Loucy (cell line): ENCODE measurements at regions not wholly inside any gene's neighbourhood (a gene's known extent, or its start where the extent isn't known, plus 50 kb on each side); places are given as distances from the start of the nearest gene placed in this dataset.

ENCODE experiments used
- H2AFZ ChIP-seq: fragments of 200-600 bp; sonication (generic); 2 replicates; pipeline ENCODE4 v1.6.0; 2016; ENCODE audit warnings: antibody characterized with exemption, mild to moderate bottlenecking, low read length, moderate library complexity
- H3F3A ChIP-seq: fragments of 200-600 bp; 2 replicates; pipeline ENCODE4 v1.6.0; 2016; ENCODE audit warnings: antibody characterized with exemption, low read depth, mild to moderate bottlenecking
- H3K27me3 ChIP-seq: fragments of 200-600 bp; sonication (generic); 2 replicates; pipeline ENCODE4 v1.6.1; 2014; ENCODE audit warnings: low read length, mild to moderate bottlenecking; ENCODE audit not compliant: insufficient read depth, poor library complexity, severe bottlenecking
- H3K36me3 ChIP-seq: fragments of 200-600 bp; sonication (generic); 2 replicates; pipeline ENCODE4 v1.6.1; 2016; ENCODE audit warnings: low read length; ENCODE audit not compliant: insufficient read depth
- H3K4me1 ChIP-seq: fragments of 200-600 bp; sonication (generic); 2 replicates; pipeline ENCODE4 v1.5.1; 2014; ENCODE audit warnings: low read length, mild to moderate bottlenecking; ENCODE audit not compliant: insufficient read depth, poor library complexity, severe bottlenecking
- H3K4me2 ChIP-seq: fragments of 200-600 bp; sonication (generic); 2 replicates; pipeline ENCODE4 v1.6.0; 2014; ENCODE audit warnings: antibody characterized with exemption, low read length, low read depth, mild to moderate bottlenecking; ENCODE audit not compliant: poor library complexity, severe bottlenecking
- H3K4me3 ChIP-seq: fragments of 200-600 bp; sonication (generic); 2 replicates; pipeline ENCODE4 v1.5.1; 2014; ENCODE audit warnings: low read length, mild to moderate bottlenecking, mixed read lengths; ENCODE audit not compliant: poor library complexity, severe bottlenecking
- H3K79me2 ChIP-seq: fragments of 200-600 bp; sonication (generic); 2 replicates; pipeline ENCODE4 v1.6.1; 2014; ENCODE audit warnings: low read length; ENCODE audit not compliant: insufficient read depth
- H3K9ac ChIP-seq: fragments of 200-600 bp; sonication (generic); 2 replicates; pipeline ENCODE4 v1.6.0; 2014; ENCODE audit warnings: mild to moderate bottlenecking, low read depth, low read length, moderate library complexity; ENCODE audit not compliant: poor library complexity, severe bottlenecking
- H3K9me2 ChIP-seq: fragments of 200-600 bp; sonication (generic); replicated peaks from 2 replicates; pipeline ENCODE4 v1.6.1; 2016; ENCODE audit warnings: low read depth, low read length, mixed read lengths
- H3K9me3 ChIP-seq: fragments of 200-600 bp; sonication (generic); 2 replicates; pipeline ENCODE4 v1.6.1; 2014; ENCODE audit warnings: mild to moderate bottlenecking, antibody characterized with exemption, low read length, low read depth; ENCODE audit not compliant: insufficient read depth
- H4K20me1 ChIP-seq: fragments of 200-600 bp; sonication (generic); 2 replicates; pipeline ENCODE4 v1.6.0; 2014; ENCODE audit warnings: antibody characterized with exemption, low read length, mild to moderate bottlenecking; ENCODE audit not compliant: insufficient read depth, poor library complexity, severe bottlenecking
- CTCF ChIP-seq: fragments of 200-600 bp; sonication (generic); conservative IDR thresholded peaks from 2 replicates; pipeline ENCODE4 v1.5.1; 2014; ENCODE audit warnings: mild to moderate bottlenecking, antibody characterized with exemption, low read length
- EZH2phosphoT487 ChIP-seq: fragments of 200-600 bp; IDR thresholded peaks from 2 replicates; pipeline ENCODE4 v1.6.1; 2018; ENCODE audit warnings: antibody characterized with exemption, mild to moderate bottlenecking, moderate library complexity, borderline replicate concordance

DNA sequence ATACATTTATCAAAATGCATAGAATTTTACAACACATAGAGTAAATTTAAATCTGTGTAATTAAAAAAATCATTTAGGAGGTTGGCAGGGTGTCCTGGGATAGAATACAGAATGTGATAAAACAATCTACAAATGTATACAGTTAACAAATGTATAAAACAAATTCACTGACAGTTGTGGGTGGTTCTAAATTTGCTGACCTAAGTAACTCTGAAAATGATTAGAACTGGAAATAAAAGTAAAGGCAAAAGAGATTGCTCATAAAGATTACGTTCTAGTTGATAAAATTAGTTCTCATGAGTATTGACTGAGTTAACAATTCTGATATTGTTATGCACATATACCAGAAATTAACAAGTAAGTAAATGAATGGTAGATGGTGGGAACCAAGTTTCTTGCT lies 1827.3 kb upstream of the FLRT2 start:
- no peaks in the 10 kb centered on the region for H3K4me1 ChIP-seq
- no peak overlapping the region for H2AFZ ChIP-seq
- no peaks in the 10 kb centered on the region for H3K9me3 ChIP-seq
- TF ChIP-seq EZH2phosphoT487 (no peak), CTCF (no peak)
- no peaks in the 10 kb centered on the region for H3K9me2 ChIP-seq
- no peaks in the 10 kb centered on the region for H4K20me1 ChIP-seq
- H3K4me3 ChIP-seq = no peak overlapping the region
- no peaks in the 10 kb centered on the region for H3F3A ChIP-seq
- no peak overlapping the region for H3K9ac ChIP-seq
- no peaks in the 10 kb centered on the region for H3K36me3 ChIP-seq
- no peaks in the 10 kb centered on the region for H3K79me2 ChIP-seq
- no peaks in the 10 kb centered on the region for H3K27me3 ChIP-seq
- no peak overlapping the region for H3K4me2 ChIP-seq

- TF ChIP-seq CTCF = no peak
- no peaks in the 10 kb centered on the region for H3K9me2 ChIP-seq
- H4K20me1 ChIP-seq = no peaks in the 10 kb centered on the region
- H3F3A ChIP-seq = no peaks in the 10 kb centered on the region
- no peaks in the 10 kb centered on the region for H3K9me3 ChIP-seq
- H3K9ac ChIP-seq = no peak overlapping the region
- no peak overlapping the region for H3K4me3 ChIP-seq
- no peak overlapping the region for H2AFZ ChIP-seq
- no peaks in the 10 kb centered on the region for H3K36me3 ChIP-seq
- no peaks in the 10 kb centered on the region for H3K79me2 ChIP-seq
- H3K27me3 ChIP-seq = no peaks in the 10 kb centered on the region
- H3K4me2 ChIP-seq = no peak overlapping the region
- H3K4me1 ChIP-seq = no peaks in the 10 kb centered on the region
These were observed 1823.6 kb upstream of the FLRT2 start for GRCh38 chr14:83706231-83706954.

DNA sequence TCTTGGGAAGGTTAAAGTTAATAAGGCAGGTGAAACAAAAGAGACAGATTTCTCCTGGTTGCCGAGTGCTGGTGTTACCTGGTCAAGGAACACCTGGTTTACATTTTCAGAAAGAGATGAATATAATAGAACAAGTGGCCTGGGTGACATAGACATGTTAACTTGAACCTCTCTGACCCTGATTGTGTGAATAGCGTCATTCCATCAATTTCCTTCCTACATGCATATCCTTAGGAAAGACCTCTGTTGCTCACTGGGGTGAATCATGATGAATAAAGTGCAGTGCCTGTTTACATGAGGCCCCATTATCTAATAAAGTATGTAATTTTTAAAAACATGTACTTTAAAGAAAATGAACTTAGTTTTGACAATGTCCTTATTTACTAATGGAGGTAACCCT lies 1822.9 kb upstream of the FLRT2 start:
- Histone ChIP-seq H3K9me3 (no peaks in the 10 kb centered on the region), H3K36me3 (no peaks in the 10 kb centered on the region)

More for the DNA sequence above, 1822.9 kb upstream of the FLRT2 start:
- H2AFZ ChIP-seq = no peak overlapping the region
- H3K4me3 ChIP-seq = no peak overlapping the region
- no peaks in the 10 kb centered on the region for H3F3A ChIP-seq
- H3K4me2 ChIP-seq = no peak overlapping the region
- H3K9me2 ChIP-seq = no peaks in the 10 kb centered on the region
- no peaks in the 10 kb centered on the region for H3K79me2 ChIP-seq
- TF ChIP-seq CTCF (no peak), EZH2phosphoT487 (no peak)
- no peaks in the 10 kb centered on the region for H3K4me1 ChIP-seq
- no peaks in the 10 kb centered on the region for H4K20me1 ChIP-seq
- no peak overlapping the region for H3K9ac ChIP-seq
- no peaks in the 10 kb centered on the region for H3K27me3 ChIP-seq
